NCI-H128 (cell line): ENCODE measurements at regions not wholly inside any gene's neighbourhood (a gene's known extent, or its start where the extent isn't known, plus 50 kb on each side); places are given as distances from the start of the nearest gene placed in this dataset.
"Not testable (repeated sequence)": the region's sequence is repeated elsewhere in the genome, so short reads cannot be mapped to it uniquely, and the experiment has no call there.

ENCODE experiments used
- DNase-seq: peaks from one replicate; lab custom pipeline; 2025; ENCODE audit not compliant: unreplicated experiment; lab: John Stamatoyannopoulos, UW

DNA sequence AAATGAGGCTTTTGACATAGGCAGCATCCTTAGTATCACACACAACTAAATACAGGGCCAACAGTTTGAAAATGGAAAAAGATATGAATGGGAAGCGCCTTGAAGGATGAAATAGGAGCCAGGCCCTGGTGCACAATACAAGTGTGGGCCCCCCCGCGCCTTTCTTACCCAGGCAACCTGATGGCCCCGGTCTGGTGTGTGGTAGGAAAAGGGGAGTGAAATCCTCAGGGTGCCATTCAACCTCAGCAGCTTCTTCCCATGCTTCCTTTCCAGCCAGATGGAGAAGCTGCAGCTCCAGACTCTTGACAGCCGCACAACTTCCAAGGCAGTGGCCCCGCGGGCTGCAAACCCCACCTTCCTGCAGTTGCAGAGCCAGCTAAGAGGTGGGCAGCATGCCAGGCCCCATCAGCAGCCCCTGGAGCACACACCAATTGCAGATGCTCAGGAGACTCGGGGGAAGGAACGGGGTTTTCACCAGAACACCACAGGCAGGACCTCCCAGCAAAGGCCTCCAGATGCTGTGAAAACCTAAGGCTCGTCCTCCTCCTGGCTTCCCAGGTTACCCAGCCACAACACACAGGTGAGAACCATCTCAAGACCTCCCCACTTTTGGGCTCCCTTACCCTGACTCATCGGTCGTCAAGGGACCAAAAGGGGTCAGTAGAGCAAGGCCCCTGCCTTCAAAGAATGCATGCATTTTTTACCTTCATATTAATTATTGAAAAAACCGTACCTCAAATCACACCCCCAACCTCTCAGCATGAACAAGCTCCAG, 101.6 kb downstream of the CPN2 start:
- DNase-seq = no peak

DNA sequence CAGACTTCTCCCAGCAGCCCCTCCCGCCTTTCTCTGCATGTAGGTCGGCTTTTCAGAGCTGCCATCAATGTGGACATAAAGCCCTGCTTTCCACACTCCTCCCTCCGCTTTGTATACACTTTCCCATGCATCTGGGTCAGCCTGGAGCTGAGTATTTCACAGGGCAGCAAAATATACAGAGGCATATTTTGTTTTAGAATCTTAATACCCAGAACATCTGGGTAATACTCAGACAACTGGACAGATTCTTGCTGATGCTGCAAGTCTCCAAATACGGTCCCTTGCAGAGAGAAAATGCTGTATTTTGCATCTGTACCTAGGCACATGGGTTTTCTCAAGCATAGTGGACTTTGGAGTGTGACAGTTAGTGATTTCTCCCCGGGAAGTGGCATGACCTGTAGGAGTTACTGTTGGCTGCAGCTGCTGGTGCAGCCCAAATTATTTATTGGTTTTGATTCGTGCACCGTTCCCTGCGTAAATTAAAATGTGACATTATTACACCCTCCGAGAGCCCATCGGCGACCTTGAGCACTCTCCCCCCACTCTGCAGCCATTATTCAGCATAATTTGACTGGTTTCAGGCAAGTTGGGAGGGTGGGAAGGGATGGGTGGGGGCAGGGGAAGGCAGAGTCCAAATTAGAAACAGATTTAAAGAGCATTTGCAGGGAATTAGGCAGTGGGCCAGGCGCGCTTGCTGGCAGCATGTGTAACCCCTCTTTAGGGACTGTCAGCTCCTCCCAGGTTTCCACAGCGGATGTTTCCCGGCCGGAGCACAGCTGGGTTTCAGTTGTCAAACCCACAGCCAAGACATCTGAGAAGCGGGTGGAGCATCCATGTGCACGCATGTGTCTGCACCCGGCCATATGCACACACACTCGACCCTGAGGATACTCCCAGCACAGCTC, 100.8 kb downstream of the CPN2 start:
- DNase-seq = no peak

DNA sequence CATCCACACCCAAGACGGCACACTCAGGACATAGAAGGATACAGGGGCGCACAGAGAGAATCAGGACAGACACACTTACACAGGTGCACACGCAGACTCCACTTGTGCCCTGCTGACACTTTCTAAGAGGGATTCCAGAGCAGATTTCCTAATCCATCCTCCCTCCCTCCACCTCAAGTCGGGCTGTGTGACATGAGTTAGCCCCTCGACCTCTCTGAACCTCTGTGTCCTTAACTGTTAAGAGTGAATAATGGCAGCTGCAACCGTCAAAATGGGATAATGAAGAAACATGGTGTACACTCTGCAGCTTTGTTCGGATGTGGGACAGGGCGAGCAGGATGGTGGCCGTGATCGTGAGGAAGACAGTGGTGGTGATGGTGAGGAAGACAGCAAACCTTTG, 100.1 kb downstream of the CPN2 start:
- no peak for DNase-seq

DNA sequence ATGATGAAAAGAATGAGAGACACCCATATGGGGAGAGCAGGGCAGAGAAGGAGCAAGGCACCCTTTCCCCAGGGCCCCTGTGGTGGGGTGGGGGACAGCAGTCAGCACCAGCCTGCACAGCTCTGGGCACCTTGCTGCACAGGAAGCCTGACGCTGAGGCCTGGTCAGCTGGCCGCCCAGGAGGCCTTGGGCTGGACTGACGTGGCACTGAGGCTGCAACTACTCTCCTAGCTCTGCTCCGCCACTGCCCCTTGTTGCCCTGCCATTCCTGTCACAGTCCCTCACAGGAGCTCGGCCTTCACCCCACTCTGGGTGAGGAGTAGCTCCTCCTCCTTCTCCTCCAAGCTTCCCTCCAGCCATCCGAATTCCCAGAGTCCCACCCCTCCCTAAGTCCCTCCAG, 99.7 kb downstream of the CPN2 start:
- no peak for DNase-seq

DNA sequence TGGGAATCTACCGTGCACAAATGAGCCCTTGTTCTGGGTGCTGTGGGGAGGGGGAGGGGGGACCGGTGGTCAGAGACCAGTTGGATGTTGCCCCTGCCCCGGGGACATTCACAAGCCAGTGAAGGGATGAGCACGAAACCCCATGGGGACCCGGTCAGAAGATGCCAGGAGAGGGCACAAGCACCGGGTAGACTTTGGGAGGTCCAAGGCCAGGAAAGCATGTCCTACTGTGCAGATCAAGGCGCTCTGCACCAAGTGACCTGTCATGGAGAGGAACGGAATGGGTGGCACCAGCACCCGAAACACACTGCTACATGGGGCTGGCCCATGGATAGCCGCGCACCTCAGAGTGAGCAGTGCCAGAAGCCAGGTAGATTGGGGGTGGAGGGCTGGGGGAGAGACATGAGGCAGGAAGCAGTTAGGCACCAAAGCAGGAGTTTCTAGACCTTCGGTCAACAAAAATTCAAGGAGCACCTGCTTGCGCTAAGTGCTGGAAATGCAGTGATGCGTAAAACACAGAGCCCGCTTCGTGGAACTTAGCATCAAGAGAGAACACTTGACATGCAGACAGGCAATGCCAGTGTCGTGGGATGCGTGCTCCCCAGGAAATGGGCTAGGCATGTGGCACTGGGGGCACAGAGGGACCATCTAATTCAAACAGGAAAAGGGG, 99.1 kb downstream of the CPN2 start:
- DNase-seq = no peak

DNA sequence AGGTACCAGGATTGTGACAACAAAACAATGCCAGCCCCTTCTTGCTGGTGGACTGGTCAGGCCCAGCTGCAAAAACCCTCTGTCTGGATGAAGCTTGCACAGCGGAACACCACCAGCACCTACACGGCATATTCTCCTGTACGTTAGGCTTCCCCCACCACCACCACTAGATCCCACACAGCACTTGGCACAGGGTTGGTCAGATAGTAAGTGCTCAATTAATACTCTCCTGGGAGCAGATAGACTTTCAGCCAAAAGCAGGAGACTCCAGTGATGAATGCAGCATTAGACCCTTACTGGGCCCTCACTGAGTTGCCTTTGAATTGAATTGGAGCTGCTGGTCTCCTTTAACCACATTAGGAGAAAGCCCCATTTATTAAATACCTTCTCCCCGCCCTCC, 97.9 kb downstream of the CPN2 start:
- no peak for DNase-seq

DNA sequence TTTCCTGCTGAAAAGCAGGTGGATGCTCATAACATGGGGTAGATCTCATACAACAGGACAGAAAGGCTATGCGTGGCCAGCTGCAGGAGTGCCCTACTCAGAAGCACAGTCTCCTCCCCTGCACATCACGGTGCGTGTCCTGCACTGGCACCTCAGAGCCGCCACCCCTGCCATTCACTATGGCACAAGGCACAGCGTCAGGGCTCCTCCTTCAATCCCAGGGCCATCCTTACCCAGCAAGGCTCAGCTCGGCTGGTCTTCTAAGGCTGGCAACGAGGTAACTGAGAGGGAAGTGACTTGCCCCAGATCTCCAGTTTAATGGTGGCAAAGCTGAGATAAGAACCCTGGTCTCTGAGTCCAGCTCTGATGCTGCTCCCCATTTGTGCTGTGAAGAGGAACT, 97.1 kb downstream of the CPN2 start:
- no peak for DNase-seq

DNA sequence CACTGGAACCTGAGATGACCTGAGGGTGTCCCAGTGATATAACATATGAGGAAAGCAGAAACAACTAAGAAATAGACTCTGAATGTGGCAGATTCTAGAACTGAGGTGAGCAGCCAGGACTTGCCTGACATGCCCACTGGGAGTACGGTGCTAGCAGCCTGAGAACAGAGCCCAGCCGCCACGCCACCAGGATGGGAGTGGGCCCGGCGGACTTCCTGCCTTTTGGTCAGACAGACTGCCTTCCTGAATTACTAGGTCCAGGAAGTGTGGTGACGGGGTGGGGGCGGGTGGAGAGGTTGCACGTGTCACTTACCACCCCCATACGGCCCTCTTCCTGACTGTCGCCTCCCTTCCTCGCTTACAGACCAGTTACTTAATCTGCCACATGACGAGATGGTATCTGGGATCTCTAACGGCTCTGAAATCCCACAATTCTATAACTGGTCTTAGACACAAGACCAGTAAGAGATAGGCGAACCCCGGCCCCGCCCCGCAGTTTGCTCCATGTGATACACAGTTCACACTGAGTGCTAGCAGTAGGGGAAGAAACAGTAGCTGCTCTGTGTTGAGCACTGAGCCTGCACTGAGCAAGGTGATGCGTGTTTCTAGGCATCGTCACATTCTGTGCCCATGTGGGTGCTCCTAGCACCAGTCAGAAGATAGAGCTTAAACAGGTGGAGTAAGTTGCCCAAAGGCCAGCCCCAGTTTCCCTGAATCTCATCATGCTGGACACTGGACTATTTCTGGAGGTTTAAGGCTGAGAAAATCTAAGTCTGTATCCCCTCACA, 95.7 kb downstream of the CPN2 start:
- DNase-seq = no peak

DNA sequence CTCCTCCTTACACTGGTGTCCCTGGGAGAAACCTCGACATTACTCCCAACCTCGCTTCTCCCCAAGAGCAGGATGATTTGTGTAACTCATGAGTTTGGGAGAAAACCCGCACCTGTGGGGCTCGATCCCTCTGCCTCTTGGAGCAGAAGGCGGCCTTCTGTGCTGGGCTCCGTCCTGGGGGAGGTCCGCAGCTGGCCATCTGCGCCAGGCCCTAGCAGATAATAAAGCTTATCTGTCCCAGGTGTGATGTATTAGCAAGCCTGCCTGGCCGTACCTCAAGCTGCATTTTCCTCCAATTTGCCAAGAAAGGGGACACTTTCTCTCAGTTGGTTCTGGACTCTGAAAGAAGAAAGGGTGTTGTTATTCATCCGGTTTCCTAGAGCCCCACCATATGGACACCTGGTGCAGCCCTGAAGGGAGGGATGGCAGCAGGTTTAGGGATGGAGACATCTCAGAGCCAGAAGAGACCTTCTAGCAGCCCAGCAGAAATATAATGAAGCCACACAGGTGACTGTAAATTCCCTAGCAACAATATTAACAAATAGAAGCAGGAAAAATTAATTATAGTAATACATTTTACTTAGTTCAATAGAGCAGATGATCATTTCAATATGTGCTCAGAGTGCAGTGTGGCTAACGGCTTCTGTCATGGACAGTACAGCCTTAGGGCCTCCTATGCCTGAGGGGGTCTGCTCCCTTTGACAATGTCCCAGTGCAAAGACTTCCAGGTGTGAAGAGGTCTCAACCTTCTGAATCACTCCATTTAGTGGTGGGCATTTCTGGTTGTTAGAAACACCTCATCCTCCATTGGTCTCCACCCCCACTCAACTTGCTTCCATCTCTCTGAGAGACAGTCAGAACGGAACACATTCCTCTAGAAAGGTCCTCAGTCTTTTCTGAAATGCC, 94.8 kb downstream of the CPN2 start:
- no peak for DNase-seq

DNA sequence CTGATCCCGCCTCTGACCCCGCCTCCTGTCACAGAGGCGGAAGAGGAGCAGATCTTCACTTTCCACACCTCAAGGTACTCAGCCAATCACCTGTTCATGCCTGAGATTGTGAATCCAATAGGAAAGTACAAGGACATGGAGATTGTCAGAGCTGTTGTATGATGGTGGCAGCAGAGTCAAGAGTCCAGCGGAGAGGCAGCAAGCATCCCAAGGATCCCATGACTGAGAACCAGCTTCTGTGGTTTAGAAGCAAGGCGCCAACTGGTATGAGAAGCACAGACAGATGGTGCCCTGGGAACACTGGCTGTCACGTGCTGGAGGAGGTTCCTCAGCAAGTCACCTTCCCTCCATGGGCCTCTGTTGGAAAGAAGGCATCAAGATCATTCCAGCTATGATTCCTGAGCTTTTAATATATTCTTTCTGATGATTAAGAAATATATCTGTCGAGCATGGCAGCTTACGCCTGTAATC, 93.9 kb downstream of the CPN2 start:
- no peak for DNase-seq

DNA sequence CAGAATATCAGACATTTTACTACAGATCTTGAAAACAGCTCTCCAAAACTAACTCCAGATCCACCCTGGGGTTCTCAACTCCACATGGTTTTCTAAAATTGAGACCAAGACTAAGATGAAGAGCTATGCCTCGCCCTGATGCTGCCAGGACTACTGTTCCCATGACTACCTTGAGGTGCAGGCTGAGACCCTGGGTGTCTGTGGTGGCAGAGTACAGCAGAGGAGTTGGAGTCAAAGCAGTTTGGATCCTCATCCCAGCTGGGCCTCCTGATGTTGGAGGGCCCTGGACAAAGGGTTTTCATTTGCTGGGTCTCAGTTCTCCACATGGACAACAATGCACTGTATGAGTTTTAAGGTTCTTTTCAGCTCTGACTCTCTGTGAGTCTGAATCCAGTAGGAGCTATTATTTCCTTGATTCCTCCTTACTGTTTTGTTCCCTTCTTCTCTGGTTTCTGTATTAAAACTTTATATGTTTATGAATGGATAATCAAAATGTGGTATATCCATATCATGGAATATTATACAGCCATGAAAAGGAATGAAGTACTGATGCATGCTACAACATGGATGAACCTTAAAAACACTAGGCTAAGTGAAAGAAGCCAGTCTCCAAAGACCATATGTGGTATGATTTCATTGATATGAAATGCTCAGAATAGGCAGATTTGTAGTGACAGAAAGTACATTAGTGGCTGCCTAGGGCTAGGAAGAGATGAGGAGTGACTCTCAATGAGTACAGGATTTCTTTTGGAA, 93.0 kb downstream of the CPN2 start:
- DNase-seq = no peak

DNA sequence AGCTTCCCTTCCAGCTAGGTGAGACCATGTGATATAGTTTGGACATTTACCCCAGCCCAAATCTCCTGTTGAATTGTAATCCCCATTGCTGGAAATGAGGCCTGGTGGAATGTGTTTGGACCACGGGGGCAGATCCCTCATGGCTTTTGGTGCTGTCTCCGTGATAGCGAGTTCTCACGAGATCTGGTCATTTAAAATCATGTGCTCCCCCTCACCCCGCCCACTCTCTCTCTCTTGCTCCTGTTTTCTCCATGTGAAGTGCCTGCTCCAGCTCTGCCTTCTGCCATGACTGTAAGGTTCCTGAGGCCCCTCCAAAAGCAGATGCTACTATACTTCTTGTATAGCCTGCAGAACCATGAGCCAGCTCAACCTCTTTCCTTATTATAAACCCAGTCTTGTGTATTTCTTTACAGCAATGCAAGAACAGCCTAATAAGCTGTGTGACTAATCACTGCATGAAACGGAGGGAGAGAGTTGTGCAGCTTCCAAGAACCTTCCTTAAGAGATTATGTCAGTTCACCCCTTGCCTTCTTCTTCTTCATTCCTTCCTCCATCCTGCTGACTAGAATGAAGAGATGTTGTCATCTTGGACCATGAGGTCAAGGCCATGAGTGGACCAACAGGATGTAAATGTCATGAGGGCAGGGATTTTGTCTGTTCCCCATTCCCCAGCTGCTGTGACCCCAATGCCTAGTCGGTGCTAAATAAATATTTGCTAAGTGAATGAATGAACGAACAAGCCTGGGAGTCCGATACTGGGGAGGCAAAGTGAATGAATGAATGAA, 91.0 kb downstream of the CPN2 start:
- DNase-seq = no peak

DNA sequence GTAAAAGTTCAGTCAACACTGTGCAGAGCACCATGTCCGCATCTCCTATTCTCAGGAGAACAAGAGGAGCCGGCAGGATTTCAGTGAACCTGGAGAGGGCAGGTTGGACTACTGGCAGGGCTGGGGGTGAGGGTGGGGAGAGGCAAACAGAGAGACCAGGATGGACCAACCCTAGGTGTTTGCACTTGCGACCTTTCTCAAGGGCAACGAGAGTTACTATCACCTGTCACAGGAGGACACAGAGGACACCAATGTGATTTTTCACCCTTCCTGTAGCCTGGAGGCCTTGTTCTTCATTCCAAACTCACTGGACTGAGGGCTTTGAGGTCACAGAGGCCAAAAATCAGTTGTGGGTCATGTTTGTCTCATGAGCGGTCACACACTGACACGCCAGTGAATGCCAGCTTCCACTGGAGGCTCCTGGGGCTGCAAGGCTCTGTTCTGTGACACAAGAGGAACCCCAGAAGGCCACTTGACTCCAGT, 89.5 kb downstream of the CPN2 start:
- no peak for DNase-seq

DNA sequence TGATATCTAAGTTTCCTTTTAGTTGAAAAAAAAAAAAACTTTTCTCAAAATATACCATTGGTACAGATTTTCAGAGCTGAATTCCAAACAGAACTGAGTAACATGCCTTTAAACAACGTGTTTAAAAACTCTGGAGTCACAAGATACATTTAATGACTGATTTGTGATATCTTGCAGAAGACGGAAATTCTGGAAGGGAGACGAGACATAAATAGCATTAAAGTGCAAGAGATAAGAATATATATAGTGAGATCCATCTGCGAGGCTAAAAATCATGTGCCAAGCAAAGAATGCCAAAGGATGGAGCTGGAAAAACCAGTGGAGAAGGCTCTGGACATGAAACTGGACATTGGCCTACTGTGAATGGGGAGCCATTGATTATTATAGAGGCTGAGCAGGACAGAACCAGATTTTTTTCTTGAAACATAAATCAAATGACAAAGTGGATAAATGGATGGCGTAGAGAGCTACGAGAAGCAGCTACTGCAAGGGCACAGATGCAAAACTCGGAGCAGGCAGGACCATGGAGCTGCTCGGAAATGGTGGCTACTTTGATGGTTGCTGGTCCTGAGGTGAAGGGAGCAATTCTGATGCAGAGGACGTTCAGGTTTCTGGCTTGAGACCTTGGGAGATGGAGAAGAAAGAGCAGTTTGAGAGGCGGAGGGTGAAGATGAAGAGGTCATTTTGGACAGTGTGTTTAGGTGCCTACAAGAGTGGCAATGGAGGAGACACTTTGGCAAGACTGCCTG, 88.8 kb downstream of the CPN2 start:
- DNase-seq = no peak

DNA sequence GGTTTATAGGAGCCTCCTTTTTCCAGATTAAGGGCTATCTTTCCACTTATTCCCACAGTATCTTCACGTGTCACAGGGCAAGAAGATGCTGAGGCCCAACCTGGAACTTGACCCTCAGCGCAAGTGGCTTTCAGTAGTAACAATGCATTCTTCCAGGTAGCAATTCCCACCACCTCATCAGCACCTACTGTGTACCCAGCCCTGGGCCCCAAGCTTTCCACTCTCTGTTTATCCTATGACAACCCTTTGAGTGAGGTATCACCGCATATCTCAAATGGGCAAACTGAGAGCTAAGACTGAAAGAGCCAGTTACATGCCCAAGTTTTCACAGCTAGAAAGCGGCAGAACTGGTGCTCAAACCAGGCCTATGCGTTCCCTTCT, 88.2 kb downstream of the CPN2 start:
- no peak for DNase-seq

DNA sequence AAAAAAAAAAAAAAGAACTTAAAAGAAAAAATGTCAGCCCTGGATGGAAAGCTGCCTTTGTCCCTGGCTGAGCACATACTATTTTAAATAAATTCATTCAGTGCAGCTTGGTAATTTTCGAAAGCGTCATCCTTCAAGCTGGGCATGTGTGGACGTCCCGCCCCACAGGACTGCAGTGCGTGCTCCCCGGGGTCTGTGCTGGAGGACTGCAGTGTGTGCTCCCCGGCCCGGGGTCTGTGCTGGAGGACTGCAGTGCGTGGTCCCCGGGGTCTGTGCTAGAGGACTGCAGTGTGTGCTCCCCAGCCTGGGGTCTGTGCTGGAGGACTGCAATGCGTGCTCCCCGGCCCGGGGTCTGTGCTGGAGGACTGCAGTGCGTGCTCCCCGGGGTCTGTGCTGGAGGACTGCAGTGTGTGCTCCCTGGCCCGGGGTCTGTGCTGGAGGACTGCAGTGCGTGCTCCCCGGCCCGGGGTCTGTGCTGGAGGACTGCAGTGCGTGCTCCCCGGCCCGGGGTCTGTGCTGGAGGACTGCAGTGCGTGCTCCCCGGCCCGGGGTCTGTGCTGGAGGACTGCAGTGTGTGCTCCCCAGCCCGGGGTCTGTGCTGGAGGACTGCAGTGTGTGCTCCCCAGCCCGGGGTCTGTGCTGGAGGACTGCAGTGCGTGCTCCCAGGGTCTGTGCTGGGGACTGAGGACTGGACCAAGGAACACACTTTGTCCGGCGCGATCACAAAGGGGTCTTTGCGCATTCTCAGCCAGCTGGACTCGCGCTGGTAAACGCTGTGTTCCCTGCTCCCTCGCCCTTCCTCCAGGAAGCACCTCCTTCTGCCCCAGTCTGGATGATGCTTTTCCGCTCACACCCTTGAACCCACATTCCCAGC, 86.3 kb downstream of the CPN2 start:
- not testable (repeated sequence) for DNase-seq

DNA sequence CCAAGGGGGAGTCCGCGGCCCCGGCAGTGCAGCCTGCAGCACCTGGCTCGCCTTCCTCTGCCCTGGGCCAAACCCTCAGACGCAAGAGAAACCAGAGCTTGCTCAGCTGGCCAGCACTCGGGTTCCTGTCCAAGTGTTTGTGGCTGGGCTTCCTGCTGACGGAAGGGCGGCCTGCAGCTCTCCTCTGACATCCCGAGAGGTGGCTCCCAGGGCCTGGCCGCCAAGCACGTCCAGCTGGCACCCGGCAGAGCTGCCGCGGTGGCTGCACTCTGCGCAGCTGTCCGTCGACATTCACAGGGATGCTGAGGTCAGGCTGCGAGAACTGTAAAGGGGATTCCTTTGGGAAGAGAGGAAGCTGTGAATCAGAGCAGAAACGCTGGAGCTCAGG, 85.6 kb downstream of the CPN2 start:
- no peak for DNase-seq
